ENCODE measurements at regions not wholly inside any gene's neighbourhood (a gene's known extent, or its start where the extent isn't known, plus 50 kb on each side); places are given as distances from the start of the nearest gene placed in this dataset.

DNA sequence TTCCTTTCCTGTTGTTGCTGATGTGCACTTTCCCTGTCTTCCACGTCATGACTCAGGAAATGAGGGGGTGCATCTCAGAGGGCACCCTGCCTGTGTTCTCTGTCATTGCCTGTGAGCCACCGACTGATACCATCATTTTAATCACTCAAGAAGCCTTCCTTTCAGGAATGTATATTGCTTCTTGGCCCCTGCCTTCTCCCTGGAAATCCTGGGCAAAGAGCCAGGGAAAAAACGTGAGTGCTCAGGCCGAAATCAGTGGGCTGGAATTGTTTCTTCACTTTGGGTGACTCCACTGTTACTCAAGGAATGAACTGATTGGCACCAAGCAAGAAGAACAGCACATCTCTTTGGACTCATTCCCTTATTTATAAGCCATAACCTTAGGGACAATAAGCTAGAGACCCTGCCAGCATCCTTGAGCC, 126.1 kb downstream of the SNX18 start:
- H3K9me3 ChIP-seq, result no peaks in the 10 kb centered on the region
- TF ChIP-seq, protein P1, sequence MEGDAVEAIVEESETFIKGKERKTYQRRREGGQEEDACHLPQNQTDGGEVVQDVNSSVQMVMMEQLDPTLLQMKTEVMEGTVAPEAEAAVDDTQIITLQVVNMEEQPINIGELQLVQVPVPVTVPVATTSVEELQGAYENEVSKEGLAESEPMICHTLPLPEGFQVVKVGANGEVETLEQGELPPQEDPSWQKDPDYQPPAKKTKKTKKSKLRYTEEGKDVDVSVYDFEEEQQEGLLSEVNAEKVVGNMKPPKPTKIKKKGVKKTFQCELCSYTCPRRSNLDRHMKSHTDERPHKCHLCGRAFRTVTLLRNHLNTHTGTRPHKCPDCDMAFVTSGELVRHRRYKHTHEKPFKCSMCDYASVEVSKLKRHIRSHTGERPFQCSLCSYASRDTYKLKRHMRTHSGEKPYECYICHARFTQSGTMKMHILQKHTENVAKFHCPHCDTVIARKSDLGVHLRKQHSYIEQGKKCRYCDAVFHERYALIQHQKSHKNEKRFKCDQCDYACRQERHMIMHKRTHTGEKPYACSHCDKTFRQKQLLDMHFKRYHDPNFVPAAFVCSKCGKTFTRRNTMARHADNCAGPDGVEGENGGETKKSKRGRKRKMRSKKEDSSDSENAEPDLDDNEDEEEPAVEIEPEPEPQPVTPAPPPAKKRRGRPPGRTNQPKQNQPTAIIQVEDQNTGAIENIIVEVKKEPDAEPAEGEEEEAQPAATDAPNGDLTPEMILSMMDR (IDR thresholded peaks at IDR 0.05), result no peak
- H3K27ac ChIP-seq, result no peak overlapping the region
- no peaks in the 10 kb centered on the region for H3K27me3 ChIP-seq
- peaks cover 0 to 30% of the 10 kb centered on the region in 2 donors for H3K4me1 ChIP-seq
- no peaks in the 10 kb centered on the region for H3K36me3 ChIP-seq
- no peak overlapping the region for H3K4me3 ChIP-seq
- DNase-seq (ENCODE audit: low spot score), result no peak

DNA sequence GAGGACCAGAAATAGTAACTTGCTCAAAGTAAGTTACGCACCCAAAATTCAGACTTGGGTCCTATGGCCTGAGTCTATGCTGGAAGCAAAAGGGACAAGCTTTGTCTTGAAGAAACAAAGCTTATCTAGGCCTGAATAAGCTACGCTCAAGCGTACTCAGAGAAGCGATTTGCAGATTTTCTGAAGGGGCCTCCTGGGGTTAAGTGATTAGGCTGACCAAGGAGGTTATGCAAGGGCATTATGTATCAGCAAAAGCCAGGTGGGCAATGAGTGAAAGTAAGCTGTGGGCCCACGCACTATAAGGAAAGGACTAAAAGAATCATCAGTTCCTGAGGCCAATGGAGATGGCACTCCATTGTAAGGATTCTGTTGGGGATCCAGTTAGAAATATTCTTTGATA, 122.1 kb downstream of the SNX18 start:
- Histone ChIP-seq H3K4me1 (peaks cover 0 to 11% of the 10 kb centered on the region in 2 donors), H3K27ac (no peak overlapping the region), H3K36me3 (no peaks in the 10 kb centered on the region), H3K27me3 (no peaks in the 10 kb centered on the region), H3K9me3 (no peaks in the 10 kb centered on the region), H3K4me3 (no peak overlapping the region)
- DNase-seq (ENCODE audit: low spot score), result no peak
- TF ChIP-seq, protein P1 (IDR thresholded peaks at IDR 0.05), result no peak

DNA sequence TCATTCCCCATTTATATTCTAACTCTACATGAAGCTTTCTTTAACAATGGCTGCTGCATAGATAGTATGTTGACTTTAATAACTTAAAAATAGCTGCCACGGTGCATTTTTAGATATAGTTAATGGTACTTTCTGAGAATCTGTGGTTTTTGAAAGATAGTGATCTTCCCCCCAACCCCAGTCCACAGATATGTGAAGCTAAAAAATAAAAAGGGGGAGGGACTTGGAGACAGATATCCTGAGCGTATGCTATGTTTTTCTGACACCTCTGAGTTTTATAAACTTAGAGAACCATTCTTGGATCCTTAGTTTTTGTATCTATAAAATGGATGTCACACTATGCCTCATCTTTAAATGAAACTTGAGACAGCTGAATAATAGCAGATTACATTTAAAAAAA, 120.5 kb downstream of the SNX18 start:
- Histone ChIP-seq H3K4me1 (peaks cover 0 to 6% of the 10 kb centered on the region in 2 donors), H3K4me3 (no peak overlapping the region), H3K27me3 (no peaks in the 10 kb centered on the region), H3K9me3 (no peaks in the 10 kb centered on the region), H3K27ac (no peak overlapping the region), H3K36me3 (no peaks in the 10 kb centered on the region)
- DNase-seq (ENCODE audit: low spot score), result no peak
- TF ChIP-seq, protein P1 (IDR thresholded peaks at IDR 0.05), result no peak

DNA sequence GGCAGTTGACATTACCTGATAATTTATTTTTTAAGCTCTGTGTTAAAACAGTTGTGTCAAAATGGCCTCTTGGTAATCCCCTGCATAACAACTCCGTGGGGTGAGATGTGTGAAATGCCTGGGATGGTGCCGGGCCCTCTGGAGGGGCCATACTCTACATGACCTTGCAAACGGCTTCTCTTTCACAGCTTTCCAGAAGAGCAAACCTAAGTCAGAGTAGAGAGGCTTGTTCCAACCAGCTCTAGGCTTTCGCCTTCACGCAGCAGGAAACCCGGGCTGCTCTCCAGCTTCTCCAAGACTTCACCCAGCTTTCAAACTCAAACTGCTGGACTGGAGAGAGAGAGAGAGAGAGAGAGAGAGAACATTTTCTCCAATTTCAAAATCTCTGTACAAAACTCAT, 120.1 kb downstream of the SNX18 start:
- H3K36me3 ChIP-seq, result no peaks in the 10 kb centered on the region
- no peak for DNase-seq (ENCODE audit: low spot score)

DNA sequence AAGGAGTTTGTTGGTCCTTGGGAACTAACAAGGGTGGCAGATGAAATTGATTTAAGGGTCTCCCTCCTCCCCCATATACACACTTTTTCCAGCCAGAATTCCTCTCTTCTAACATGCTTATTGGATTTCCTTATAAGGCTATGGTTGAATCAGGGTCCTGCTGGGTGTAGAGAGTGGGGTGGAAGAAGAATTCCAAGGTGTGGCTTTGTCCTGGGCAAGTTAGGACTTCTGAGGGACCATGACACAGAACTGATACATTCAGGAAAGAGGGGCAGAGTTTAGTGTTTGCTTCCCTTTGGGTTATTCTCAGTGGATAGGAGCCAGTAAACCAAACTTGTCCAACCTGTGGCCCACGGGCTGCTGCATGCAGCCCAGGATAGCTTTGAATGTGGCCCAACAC, 116.5 kb downstream of the SNX18 start:
- Histone ChIP-seq H3K36me3 (no peaks in the 10 kb centered on the region), H3K9me3 (peaks cover 0 to 7% of the 10 kb centered on the region in 2 donors), H3K4me1 (peaks cover 0 to 18% of the 10 kb centered on the region in 2 donors), H3K27ac (no peak overlapping the region), H3K4me3 (no peak overlapping the region), H3K27me3 (no peaks in the 10 kb centered on the region)
- TF ChIP-seq, protein P1 (IDR thresholded peaks at IDR 0.05), result no peak
- no peak for DNase-seq (ENCODE audit: low spot score)

More for the DNA sequence above, 120.1 kb downstream of the SNX18 start:
- peaks cover 0 to 7% of the 10 kb centered on the region in 2 donors for H3K4me1 ChIP-seq
- TF ChIP-seq, protein P1 (IDR thresholded peaks at IDR 0.05), result no peak
- H3K27ac ChIP-seq, result no peak overlapping the region
- no peak overlapping the region for H3K4me3 ChIP-seq
- no peaks in the 10 kb centered on the region for H3K27me3 ChIP-seq
- H3K9me3 ChIP-seq, result no peaks in the 10 kb centered on the region

DNA sequence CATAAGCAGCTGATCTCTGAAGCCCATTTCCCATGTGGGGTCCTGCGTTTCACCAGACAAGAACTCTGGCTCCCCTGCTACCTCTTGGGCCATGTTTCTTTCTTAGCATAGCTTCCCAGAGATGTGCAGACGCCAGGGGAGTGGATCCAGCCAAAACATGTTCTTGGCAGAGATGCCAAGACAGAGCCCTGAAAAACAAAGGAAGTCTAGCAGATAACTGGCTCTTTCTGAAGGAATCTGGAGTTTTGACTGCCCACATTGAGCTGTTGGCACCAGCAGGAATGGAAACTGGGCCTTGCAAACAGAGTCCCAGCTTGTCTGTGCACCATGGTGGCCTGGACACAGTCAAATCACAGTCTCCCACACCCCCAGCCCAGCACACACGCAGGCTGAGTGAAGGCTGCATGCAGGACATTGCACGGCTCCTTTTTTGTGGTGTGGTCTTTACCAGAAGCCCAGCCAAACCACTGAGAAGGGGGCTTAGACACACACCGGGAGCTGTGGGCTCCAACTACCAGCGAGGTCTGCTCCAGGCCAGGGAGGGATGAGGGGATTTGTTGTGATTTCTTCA, 114.7 kb downstream of the SNX18 start:
- H3K9me3 ChIP-seq, result peaks cover 0 to 7% of the 10 kb centered on the region in 2 donors
- DNase-seq (ENCODE audit: low spot score), result no peak
- TF ChIP-seq, protein P1 (IDR thresholded peaks at IDR 0.05), result no peak
- H3K4me3 ChIP-seq, result no peak overlapping the region
- peaks cover 0 to 12% of the 10 kb centered on the region in 2 donors for H3K4me1 ChIP-seq
- H3K36me3 ChIP-seq, result no peaks in the 10 kb centered on the region
- H3K27me3 ChIP-seq, result no peaks in the 10 kb centered on the region
- H3K27ac ChIP-seq, result peak overlapping the region in 1 of 2 donors; percentile 16

Measured in right atrium auricular region (tissue), 2 donors.